Mesenchymal stem cell (in vitro differentiated cells and primary cell): ENCODE measurements at regions not wholly inside any gene's neighbourhood (a gene's known extent, or its start where the extent isn't known, plus 50 kb on each side); places are given as distances from the start of the nearest gene placed in this dataset.

Experiments used
- DNase-seq: peaks from one replicate; pipeline ENCODE4 v3.0.0-alpha.2; 2013
- H2AFZ ChIP-seq: one replicate; pipeline ENCODE4 v1.6.1; 2013; ENCODE audit warnings: low read depth, mild to moderate bottlenecking, control low read depth, inconsistent platforms, low read length, moderate library complexity
- H2AK5ac ChIP-seq: 2 replicates; pipeline ENCODE4 v1.6.1; 2013; ENCODE audit warnings: low read length, moderate library complexity, mild to moderate bottlenecking, inconsistent platforms; ENCODE audit not compliant: severe bottlenecking
- H2BK120ac ChIP-seq: one replicate; pipeline ENCODE4 v1.6.1; 2013; ENCODE audit warnings: low read depth, mild to moderate bottlenecking, inconsistent platforms, low read length, moderate library complexity
- H2BK12ac ChIP-seq, 2 experiments: one replicate each; pipeline ENCODE4 v1.6.1; 2013; ENCODE audit warnings: inconsistent platforms in 2 of 2, low read length in 2 of 2, mild to moderate bottlenecking in 2 of 2, moderate library complexity in 2 of 2, control low read depth in 1 of 2
- H2BK15ac ChIP-seq: one replicate; pipeline ENCODE4 v1.6.1; 2013; ENCODE audit warnings: mild to moderate bottlenecking, low read depth, inconsistent platforms; ENCODE audit not compliant: poor library complexity, severe bottlenecking
- H2BK5ac ChIP-seq: 2 replicates; pipeline ENCODE4 v1.6.1; 2013; ENCODE audit warnings: low read depth, mild to moderate bottlenecking, low read length, control low read depth, inconsistent platforms; ENCODE audit not compliant: poor library complexity, severe bottlenecking
- H3K14ac ChIP-seq, 2 experiments: one replicate each; pipeline ENCODE4 v1.6.1; 2013; ENCODE audit warnings: inconsistent platforms in 2 of 2, low read length in 2 of 2, control low read depth in 1 of 2, mild to moderate bottlenecking in 1 of 2, moderate library complexity in 1 of 2
- H3K18ac ChIP-seq, 2 experiments: one replicate each; pipeline ENCODE4 v1.6.1; 2013; ENCODE audit warnings: inconsistent platforms in 2 of 2, low read length in 2 of 2, control low read depth in 1 of 2, low read depth in 1 of 2, mild to moderate bottlenecking in 1 of 2
- H3K23ac ChIP-seq, 2 experiments: one replicate each; pipeline ENCODE4 v1.6.1; 2013; ENCODE audit warnings: inconsistent platforms in 2 of 2, low read length in 2 of 2, mild to moderate bottlenecking in 2 of 2, moderate library complexity in 2 of 2, control low read depth in 1 of 2
- H3K27ac ChIP-seq: 2 replicates; pipeline ENCODE4 v1.5.1; 2013; ENCODE audit warnings: mild to moderate bottlenecking, moderate library complexity, low read length, control low read depth, inconsistent platforms; ENCODE audit not compliant: poor library complexity, severe bottlenecking
- H3K27me3 ChIP-seq, 2 experiments: 2 replicates each; pipeline versions ENCODE4 v1.6.1 to v1.7.0; 2013; ENCODE audit warnings: low read length in 2 of 2, mild to moderate bottlenecking in 2 of 2, moderate library complexity in 2 of 2, control low read depth in 1 of 2, inconsistent platforms in 1 of 2; ENCODE audit not compliant: control insufficient read depth in 1 of 2, insufficient read depth in 1 of 2
- H3K36me3 ChIP-seq, 2 experiments: 2 replicates each; pipeline versions ENCODE4 v1.6.1 to v1.7.0; 2013; ENCODE audit warnings: low read length in 2 of 2, control low read depth in 1 of 2, inconsistent platforms in 1 of 2, low read depth in 1 of 2, mild to moderate bottlenecking in 1 of 2; ENCODE audit not compliant: insufficient read depth in 2 of 2, control insufficient read depth in 1 of 2
- H3K4ac ChIP-seq, 2 experiments: one replicate each; pipeline ENCODE4 v1.6.1; 2013; ENCODE audit warnings: inconsistent platforms in 2 of 2, low read length in 2 of 2, mild to moderate bottlenecking in 2 of 2, moderate library complexity in 2 of 2, control low read depth in 1 of 2, low read depth in 1 of 2
- H3K4me1 ChIP-seq: 2 replicates; pipeline ENCODE4 v1.6.1; 2013; ENCODE audit warnings: low read depth, low read length, control low read depth; ENCODE audit not compliant: control insufficient read depth, insufficient read depth
- H3K4me2 ChIP-seq: 2 replicates; pipeline ENCODE4 v1.6.1; 2013; ENCODE audit warnings: low read length, mild to moderate bottlenecking, inconsistent platforms; ENCODE audit not compliant: poor library complexity, severe bottlenecking
- H3K4me3 ChIP-seq, 2 experiments: 2 replicates each; pipeline versions ENCODE4 v1.5.1 to v1.7.0; 2013; ENCODE audit warnings: low read length in 2 of 2, mild to moderate bottlenecking in 2 of 2, control low read depth in 1 of 2, low read depth in 1 of 2; ENCODE audit not compliant: insufficient read depth in 1 of 2
- H3K79me1 ChIP-seq: replicated peaks from 2 replicates; pipeline ENCODE4 v1.6.1; 2013; ENCODE audit warnings: mild to moderate bottlenecking, control low read depth, low read length, inconsistent platforms; ENCODE audit not compliant: poor library complexity, severe bottlenecking
- H3K9ac ChIP-seq: 2 replicates; pipeline ENCODE4 v1.7.0; 2013; ENCODE audit warnings: mild to moderate bottlenecking, low read length, moderate library complexity
- H3K9me3 ChIP-seq: 2 replicates; pipeline ENCODE4 v1.7.0; 2013; ENCODE audit warnings: mild to moderate bottlenecking, low read length; ENCODE audit not compliant: control insufficient read depth
- H4K8ac ChIP-seq: one replicate; pipeline ENCODE4 v1.6.1; 2013; ENCODE audit warnings: inconsistent platforms, mild to moderate bottlenecking, low read length, moderate library complexity
- H4K91ac ChIP-seq: one replicate; pipeline ENCODE4 v1.6.1; 2013; ENCODE audit warnings: mild to moderate bottlenecking, low read length, inconsistent platforms
- WGBS: methylation state at CpG from one replicate; pipeline ENCODE4 v1.1.7; 2013; ENCODE audit warnings: mixed read lengths; 5-methylcytosine and 5-hydroxymethylcytosine counted together

- Histone ChIP-seq H3K9ac (no peak overlapping the region), H2BK12ac (no peak overlapping the region), H3K23ac (no peak overlapping the region), H2AK5ac (no peak overlapping the region), H3K9me3 (no peaks in the 10 kb centered on the region), H3K14ac (no peak overlapping the region), H3K4me1 (no peaks in the 10 kb centered on the region), H4K8ac (no peak overlapping the region), H2BK15ac (no peak overlapping the region), H3K79me1 (no peaks in the 10 kb centered on the region), H4K91ac (no peak overlapping the region), H2AFZ (no peak overlapping the region), H2BK120ac (no peak overlapping the region), H3K27me3 (no peaks in the 10 kb centered on the region), H3K4me3 (no peak overlapping the region), H3K18ac (no peak overlapping the region), H3K27ac (no peak overlapping the region), H2BK5ac (no peak overlapping the region), H3K4me2 (no peak overlapping the region), H3K36me3 (no peaks in the 10 kb centered on the region), H3K4ac (no peak overlapping the region)
- no peak for DNase-seq
Measured at GRCh38 chr7:43040461-43040860, 72.0 kb upstream of the HECW1 start.

- H3K4ac ChIP-seq = no peak overlapping the region
- no CpG with 5 or more reads among the region's 2 CpGs for WGBS
Measured at GRCh38 chr7:43041105-43041504, 71.3 kb upstream of the HECW1 start.

GRCh38 chr7:43041724-43042123 is 70.7 kb upstream of the HECW1 start:
- no peak overlapping the region for H2BK12ac ChIP-seq
- no peak overlapping the region for H2BK5ac ChIP-seq
- H3K27ac ChIP-seq = no peak overlapping the region
- no peak overlapping the region for H3K4me2 ChIP-seq
- no peak for DNase-seq
- no peak overlapping the region for H2AFZ ChIP-seq
- H3K79me1 ChIP-seq = no peaks in the 10 kb centered on the region
- no peak overlapping the region for H3K14ac ChIP-seq
- H4K8ac ChIP-seq = no peak overlapping the region
- no peak overlapping the region for H4K91ac ChIP-seq
- no peak overlapping the region for H3K4ac ChIP-seq
- H3K23ac ChIP-seq = no peak overlapping the region
- no peaks in the 10 kb centered on the region for H3K27me3 ChIP-seq
- H3K36me3 ChIP-seq = no peaks in the 10 kb centered on the region
- H2AK5ac ChIP-seq = no peak overlapping the region
- no peak overlapping the region for H3K18ac ChIP-seq
- no peaks in the 10 kb centered on the region for H3K9me3 ChIP-seq
- H3K4me1 ChIP-seq = no peaks in the 10 kb centered on the region
- no peak overlapping the region for H3K9ac ChIP-seq
- no peak overlapping the region for H2BK120ac ChIP-seq
- no peak overlapping the region for H2BK15ac ChIP-seq
- no peak overlapping the region for H3K4me3 ChIP-seq

More at GRCh38 chr7:43041105-43041504, 71.3 kb upstream of the HECW1 start:
- Histone ChIP-seq H2BK12ac (no peak overlapping the region), H2BK5ac (no peak overlapping the region), H3K9ac (no peak overlapping the region), H3K9me3 (no peaks in the 10 kb centered on the region), H2BK120ac (no peak overlapping the region), H3K27ac (no peak overlapping the region), H3K4me2 (no peak overlapping the region), H3K23ac (no peak overlapping the region), H3K4me1 (no peaks in the 10 kb centered on the region), H3K18ac (no peak overlapping the region), H3K27me3 (no peaks in the 10 kb centered on the region), H4K91ac (no peak overlapping the region), H3K14ac (no peak overlapping the region), H3K4me3 (no peak overlapping the region), H3K79me1 (no peaks in the 10 kb centered on the region), H4K8ac (no peak overlapping the region), H2AK5ac (no peak overlapping the region), H2AFZ (no peak overlapping the region), H2BK15ac (no peak overlapping the region), H3K36me3 (no peaks in the 10 kb centered on the region)
- DNase-seq = no peak

GRCh38 chr7:43042302-43042701 is 70.1 kb upstream of the HECW1 start:
- Histone ChIP-seq H2BK120ac (no peak overlapping the region), H3K4me3 (no peak overlapping the region), H3K23ac (no peak overlapping the region), H4K8ac (no peak overlapping the region), H3K27ac (no peak overlapping the region), H3K9me3 (no peaks in the 10 kb centered on the region), H3K14ac (no peak overlapping the region), H3K18ac (no peak overlapping the region), H3K4ac (no peak overlapping the region), H3K9ac (no peak overlapping the region), H2BK5ac (no peak overlapping the region), H3K36me3 (no peaks in the 10 kb centered on the region), H3K4me2 (no peak overlapping the region), H3K4me1 (no peaks in the 10 kb centered on the region), H3K79me1 (no peaks in the 10 kb centered on the region), H3K27me3 (no peaks in the 10 kb centered on the region), H2BK12ac (no peak overlapping the region), H2AK5ac (no peak overlapping the region), H2AFZ (no peak overlapping the region), H2BK15ac (no peak overlapping the region), H4K91ac (no peak overlapping the region)
- 61% methylated on average over 3 of the region's 3 CpGs for WGBS
- no peak for DNase-seq
